ENCODE measurements at regions not wholly inside any gene's neighbourhood (a gene's known extent, or its start where the extent isn't known, plus 50 kb on each side); places are given as distances from the start of the nearest gene placed in this dataset.
A peak's percentile ranks its signal among the peaks of the same experiment; 100 is the strongest.

GRCh38 chr16:54867302-54867832 is 63.3 kb upstream of the IRX5 start (continued):
- TF ChIP-seq ZNF555 (tag by site-specific recombination; conservative IDR thresholded peaks at IDR 0.05), result no peak

- TF ChIP-seq ZNF626 (tag by site-specific recombination; IDR thresholded peaks at IDR 0.05) (no peak), MZF1 (tag by site-specific recombination; IDR thresholded peaks at IDR 0.05; ENCODE audit: borderline replicate concordance) (no peak), RBAK (tag by site-specific recombination; IDR thresholded peaks at IDR 0.05) (no peak), ZNF366 (tag by site-specific recombination; conservative IDR thresholded peaks at IDR 0.05) (no peak), ZNF529 (tag by site-specific recombination; IDR thresholded peaks at IDR 0.05; ENCODE audit: insufficient replicate concordance) (no peak), ZNF654 (tag by site-specific recombination; IDR thresholded peaks at IDR 0.05; ENCODE audit: low read depth) (no peak), ZNF341 (tag by site-specific recombination; IDR thresholded peaks at IDR 0.05; ENCODE audit: low read depth) (no peak), ZNF473 (tag by site-specific recombination; IDR thresholded peaks at IDR 0.05) (no peak), ZBTB1 (tag by site-specific recombination; IDR thresholded peaks at IDR 0.05) (no peak), AEBP2 (tag by site-specific recombination; IDR thresholded peaks at IDR 0.05; ENCODE audit: borderline replicate concordance) (no peak), PRDM1 (tag by site-specific recombination; IDR thresholded peaks at IDR 0.05) (no peak), ZNF510 (tag by site-specific recombination; IDR thresholded peaks at IDR 0.05; ENCODE audit: insufficient replicate concordance) (no peak), YY1 (tag by site-specific recombination; IDR thresholded peaks at IDR 0.05) (no peak), INSM2 (tag by site-specific recombination; IDR thresholded peaks at IDR 0.05) (no peak)
- Histone ChIP-seq H3K36me3 (ENCODE audit: control insufficient read depth in 2 of 2, insufficient read depth in 1 of 2, low read length in 2 of 2) (no peaks in the 10 kb centered on the region), H3K4me3 (ENCODE audit: low read depth, low read length) (no peak overlapping the region), H3K27ac (ENCODE audit: extremely low read depth, low read depth, low read length) (no peak overlapping the region), H3K4me1 (ENCODE audit: control insufficient read depth, insufficient read depth, low read length) (peaks cover 2% of the 10 kb centered on the region; the same call in 1 of the 2 replicates), H3K9me3 (ENCODE audit: control insufficient read depth, insufficient read depth, low read depth, low read length) (no peaks in the 10 kb centered on the region)
- POLR2A ChIA-PET, result no interaction called here
- CTCF ChIA-PET, result no interaction called here
Measured at GRCh38 chr16:54862529-54862928, 68.1 kb upstream of the IRX5 start.

- no peaks in the 10 kb centered on the region for H3K9me3 ChIP-seq (ENCODE audit: control insufficient read depth, insufficient read depth, low read depth, low read length)
- ChIA-PET POLR2A (no interaction called here), CTCF (no interaction called here)
- H3K27ac ChIP-seq (ENCODE audit: extremely low read depth, low read depth, low read length), result no peak overlapping the region
- no peak overlapping the region for H3K4me3 ChIP-seq (ENCODE audit: low read depth, low read length)
- H3K36me3 ChIP-seq (ENCODE audit: control insufficient read depth in 2 of 2, insufficient read depth in 1 of 2, low read length in 2 of 2), result no peaks in the 10 kb centered on the region
- peak; percentile 71; the same call in 1 of the 2 replicates for TF ChIP-seq TRIM28 (IDR thresholded peaks at IDR 0.05; ENCODE audit: borderline replicate concordance, low read length)
- no peak for TF ChIP-seq BCL11B (tag by site-specific recombination; IDR thresholded peaks at IDR 0.05; ENCODE audit: low read depth)
- TF ChIP-seq SETDB1 (IDR thresholded peaks at IDR 0.05; ENCODE audit: insufficient read length, low read length), result peak; percentile 74
- no peak for TF ChIP-seq ZBTB7A (tag by site-specific recombination; IDR thresholded peaks at IDR 0.05; ENCODE audit: low read depth)
- no peaks in the 10 kb centered on the region for H3K4me1 ChIP-seq (ENCODE audit: control insufficient read depth, insufficient read depth, low read length)
Measured at GRCh38 chr16:54856871-54857270, 73.8 kb upstream of the IRX5 start.
